ENCODE measurements at regions not wholly inside any gene's neighbourhood (a gene's known extent, or its start where the extent isn't known, plus 50 kb on each side); places are given as distances from the start of the nearest gene placed in this dataset.

DNA sequence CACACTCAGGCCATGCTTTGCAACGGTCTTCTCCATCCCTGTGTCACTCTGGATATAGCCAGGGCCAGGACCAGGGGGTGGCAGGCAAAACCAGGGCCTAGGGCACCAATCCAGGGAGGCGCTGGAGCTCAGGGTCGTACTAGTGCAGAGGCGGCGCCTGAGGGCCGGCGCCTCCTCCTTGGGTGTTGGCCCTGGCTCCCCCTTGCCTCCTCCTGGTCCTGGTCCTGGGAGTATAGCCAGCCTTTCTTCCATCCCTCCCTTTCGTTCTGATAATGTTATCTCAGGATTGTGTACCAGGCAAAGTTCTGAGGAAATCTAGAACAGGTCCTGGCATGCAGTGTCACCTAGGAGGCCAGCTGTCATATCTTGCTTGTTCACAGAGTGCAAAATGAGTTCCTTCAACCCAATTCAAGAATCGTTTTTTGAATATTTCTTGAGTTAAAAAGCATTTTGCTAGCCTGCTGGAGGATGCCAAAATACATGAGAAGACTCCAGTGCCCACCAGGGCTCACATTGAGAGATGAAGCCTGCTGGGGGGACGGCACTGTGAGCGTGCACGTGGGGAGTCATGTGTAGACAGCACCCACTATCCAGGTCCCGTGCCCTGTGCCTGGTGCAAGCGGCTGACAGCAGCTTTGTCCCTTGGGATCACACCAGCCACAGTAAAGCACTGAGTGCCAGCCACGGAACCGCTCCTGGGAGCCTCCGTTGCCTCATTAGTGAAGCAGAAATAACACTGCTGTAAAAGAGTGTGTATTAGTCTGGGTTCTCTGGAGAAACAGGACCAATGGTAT is 106.9 kb upstream of the C7orf33 start:
- Histone ChIP-seq H3K4me1 (ENCODE audit: insufficient read depth, low read length, poor library complexity, severe bottlenecking) (no peaks in the 10 kb centered on the region), H3K27ac (ENCODE audit: low read depth, low read length, poor library complexity, severe bottlenecking) (no peak overlapping the region), H2AFZ (ENCODE audit: low read length) (no peak overlapping the region), H3K36me3 (ENCODE audit: insufficient read depth, low read length) (no peaks in the 10 kb centered on the region), H3K9me3 (ENCODE audit: low read length) (no peaks in the 10 kb centered on the region), H3K79me2 (ENCODE audit: insufficient read depth, low read depth, low read length) (no peaks in the 10 kb centered on the region), H3K4me3 (ENCODE audit: low read depth, low read length, poor library complexity, severe bottlenecking) (no peak overlapping the region), H3K9me2 (ENCODE audit: insufficient read depth, low read length) (no peaks in the 10 kb centered on the region), H3K4me2 (ENCODE audit: low read length) (no peak overlapping the region), H4K20me1 (ENCODE audit: insufficient read depth, low read length) (no peaks in the 10 kb centered on the region)
- CTCF ChIA-PET (ENCODE audit: unreplicated experiment), result no interaction called here
- BruUV-seq (replicated peaks), result no TSS peak
- POLR2A ChIA-PET, result no interaction called here
- DNase-seq (ENCODE audit: low spot score), result no peak
- intact Hi-C loops (cut with micrococcal nuclease; ENCODE audit: unreplicated experiment), result no loop called here
- TF ChIP-seq CTCF (conservative IDR thresholded peaks at IDR 0.05; ENCODE audit: low read length) (no peak), EZH2phosphoT487 (IDR thresholded peaks at IDR 0.05; ENCODE audit: borderline replicate concordance, low read depth, low read length) (no peak)

DNA sequence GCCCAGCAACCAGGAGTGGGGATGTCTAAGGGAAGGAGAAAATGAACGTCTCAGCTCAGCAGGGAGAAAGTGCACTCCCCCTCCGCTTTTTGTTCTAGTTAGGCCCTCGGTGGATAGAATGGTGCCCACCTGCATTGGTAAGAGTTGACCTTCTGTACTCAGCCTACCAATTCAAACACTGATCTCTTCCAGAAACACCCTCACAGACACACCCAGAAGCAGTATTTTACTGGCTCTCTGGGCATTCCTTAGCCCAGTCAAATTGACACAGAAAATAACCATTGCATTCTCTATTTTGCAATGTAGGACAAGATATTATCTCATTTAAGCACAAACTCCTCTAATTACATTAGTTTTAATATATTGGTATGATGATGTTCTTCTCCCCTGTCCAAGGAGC is 106.1 kb upstream of the C7orf33 start:
- no TSS peak for BruUV-seq (replicated peaks)
- intact Hi-C loops (cut with micrococcal nuclease; ENCODE audit: unreplicated experiment), result no loop called here
- TF ChIP-seq EZH2phosphoT487 (IDR thresholded peaks at IDR 0.05; ENCODE audit: borderline replicate concordance, low read depth, low read length) (no peak), CTCF (conservative IDR thresholded peaks at IDR 0.05; ENCODE audit: low read length) (no peak)
- Histone ChIP-seq H3K4me2 (ENCODE audit: low read length) (no peak overlapping the region), H2AFZ (ENCODE audit: low read length) (no peak overlapping the region), H3K9me2 (ENCODE audit: insufficient read depth, low read length) (no peaks in the 10 kb centered on the region), H3K36me3 (ENCODE audit: insufficient read depth, low read length) (no peaks in the 10 kb centered on the region), H3K4me1 (ENCODE audit: insufficient read depth, low read length, poor library complexity, severe bottlenecking) (no peaks in the 10 kb centered on the region), H3K9me3 (ENCODE audit: low read length) (no peaks in the 10 kb centered on the region), H3K79me2 (ENCODE audit: insufficient read depth, low read depth, low read length) (no peaks in the 10 kb centered on the region), H3K27ac (ENCODE audit: low read depth, low read length, poor library complexity, severe bottlenecking) (no peak overlapping the region), H3K4me3 (ENCODE audit: low read depth, low read length, poor library complexity, severe bottlenecking) (no peak overlapping the region), H4K20me1 (ENCODE audit: insufficient read depth, low read length) (no peaks in the 10 kb centered on the region)
- ChIA-PET CTCF (ENCODE audit: unreplicated experiment) (no interaction called here), POLR2A (no interaction called here)
- no peak for DNase-seq (ENCODE audit: low spot score)

DNA sequence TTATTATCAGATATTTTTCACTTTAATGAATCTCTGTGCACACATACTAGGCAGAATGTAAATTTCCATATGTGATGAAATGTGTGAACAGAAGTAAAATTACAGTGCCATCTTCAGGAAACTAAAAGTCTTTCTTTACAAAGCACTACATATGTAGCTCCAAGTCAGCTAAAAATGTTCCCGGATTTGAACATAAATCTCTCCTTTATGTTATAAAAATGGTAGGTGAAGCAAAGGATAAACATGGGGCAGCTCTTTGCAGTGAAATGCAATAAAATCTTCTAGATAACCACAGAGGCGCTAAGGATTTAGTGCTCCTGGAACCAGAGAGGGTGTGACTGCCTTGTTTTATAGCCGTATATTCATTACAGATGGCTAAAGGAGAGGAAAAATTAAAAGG is 104.9 kb upstream of the C7orf33 start:
- intact Hi-C loops (cut with micrococcal nuclease; ENCODE audit: unreplicated experiment), result loop anchor here (5.0 kb wide), 1 partner anchor 223 kb away; no protein-coding TSS in a partner anchor
- no peaks in the 10 kb centered on the region for H3K4me1 ChIP-seq (ENCODE audit: insufficient read depth, low read length, poor library complexity, severe bottlenecking)
- H3K4me3 ChIP-seq (ENCODE audit: low read depth, low read length, poor library complexity, severe bottlenecking), result no peak overlapping the region
- ChIA-PET CTCF (ENCODE audit: unreplicated experiment) (no interaction called here), POLR2A (interaction anchor here (0.7 kb wide), 1 partner anchor 128 kb away, joined by 4 read pairs; no protein-coding TSS in a partner anchor)
- no peaks in the 10 kb centered on the region for H4K20me1 ChIP-seq (ENCODE audit: insufficient read depth, low read length)
- TF ChIP-seq EZH2phosphoT487 (IDR thresholded peaks at IDR 0.05; ENCODE audit: borderline replicate concordance, low read depth, low read length) (no peak), CTCF (conservative IDR thresholded peaks at IDR 0.05; ENCODE audit: low read length) (peak; percentile 56)
- H3K4me2 ChIP-seq (ENCODE audit: low read length), result no peak overlapping the region
- no peak overlapping the region for H3K27ac ChIP-seq (ENCODE audit: low read depth, low read length, poor library complexity, severe bottlenecking)
- no peaks in the 10 kb centered on the region for H3K9me3 ChIP-seq (ENCODE audit: low read length)
- H3K79me2 ChIP-seq (ENCODE audit: insufficient read depth, low read depth, low read length), result no peaks in the 10 kb centered on the region
- DNase-seq (ENCODE audit: low spot score), result no peak
- no peaks in the 10 kb centered on the region for H3K9me2 ChIP-seq (ENCODE audit: insufficient read depth, low read length)
- H3K36me3 ChIP-seq (ENCODE audit: insufficient read depth, low read length), result no peaks in the 10 kb centered on the region
- H2AFZ ChIP-seq (ENCODE audit: low read length), result no peak overlapping the region
- no TSS peak for BruUV-seq (replicated peaks)

All from OCI-LY7 (cell line).